Stimulated activated CD4-positive, alpha-beta T cell treated with anti-CD3 and anti-CD28 coated beads, Interleukin-12 subunit alpha, Interleukin-12 subunit beta, amount 100 ng/mL, for 24 hours (primary cell): ENCODE measurements at regions not wholly inside any gene's neighbourhood (a gene's known extent, or its start where the extent isn't known, plus 50 kb on each side); places are given as distances from the start of the nearest gene placed in this dataset.
"Not testable (repeated sequence)": the region's sequence is repeated elsewhere in the genome, so short reads cannot be mapped to it uniquely, and the experiment has no call there.

Experiments
- DNase-seq, 2 experiments: peaks; one replicate each; pipeline ENCODE4 v3.0.0-alpha.2; 2020; ENCODE audit warnings: low read depth in 2 of 2

DNA sequence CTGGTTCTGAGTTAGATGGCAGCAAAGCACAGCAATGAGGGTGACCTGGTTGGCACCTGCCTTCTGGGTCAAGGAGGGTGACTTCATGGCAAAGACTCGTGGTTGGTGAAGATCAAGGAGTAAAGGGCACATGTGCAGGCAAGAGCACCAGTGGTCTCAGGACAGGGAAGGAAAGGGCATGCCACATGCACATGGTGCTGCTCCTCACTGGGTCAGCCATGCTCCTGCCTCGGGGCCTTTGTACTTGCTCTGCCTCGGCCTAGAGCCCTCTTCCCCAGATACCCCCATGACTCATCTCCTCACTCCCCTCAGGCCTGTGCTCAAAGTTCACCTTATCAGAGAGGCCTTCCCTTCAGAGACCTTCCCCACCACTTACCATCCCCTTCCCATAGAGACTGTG is 106.7 kb upstream of the KDM7A start:
- DNase-seq = no peak

DNA sequence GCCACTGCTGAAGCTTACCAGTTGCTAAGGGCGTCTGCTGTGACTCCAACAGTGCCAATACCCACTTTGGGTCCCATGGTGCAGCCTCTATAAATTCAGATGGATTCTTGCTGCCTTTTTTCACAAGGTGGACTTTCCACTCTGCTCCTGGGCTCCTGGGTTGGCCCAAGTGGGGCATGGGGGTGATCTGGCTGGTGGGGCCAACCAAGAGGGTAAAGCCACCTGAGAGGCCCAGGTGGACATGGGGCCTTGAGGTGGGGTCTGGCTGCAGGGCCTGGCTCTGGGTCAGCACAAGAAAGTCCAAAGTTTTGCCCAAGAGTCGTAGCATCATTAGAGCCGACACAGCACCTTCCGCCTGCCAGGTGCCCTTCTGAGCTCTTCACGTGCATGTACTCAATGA is 105.2 kb upstream of the KDM7A start:
- no peak for DNase-seq

DNA sequence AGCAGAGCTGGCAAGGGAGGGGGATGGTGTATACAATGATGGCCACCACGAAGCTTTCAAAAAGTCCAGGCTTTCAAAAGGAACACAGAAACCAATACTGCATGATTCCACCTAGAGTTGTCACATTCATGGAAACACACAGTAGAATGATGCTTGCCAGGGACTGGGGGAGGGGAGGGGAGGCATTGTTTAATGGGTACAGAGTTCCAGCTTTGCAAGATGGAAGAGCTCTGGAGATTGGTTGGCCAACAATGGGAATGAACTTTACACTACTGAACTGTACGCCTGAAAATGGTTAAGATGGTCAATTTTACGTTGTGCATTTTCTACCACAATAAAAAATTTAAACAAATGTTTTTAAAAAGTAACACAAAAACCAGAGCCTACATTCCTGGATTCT is 104.5 kb upstream of the KDM7A start:
- DNase-seq = no peak

DNA sequence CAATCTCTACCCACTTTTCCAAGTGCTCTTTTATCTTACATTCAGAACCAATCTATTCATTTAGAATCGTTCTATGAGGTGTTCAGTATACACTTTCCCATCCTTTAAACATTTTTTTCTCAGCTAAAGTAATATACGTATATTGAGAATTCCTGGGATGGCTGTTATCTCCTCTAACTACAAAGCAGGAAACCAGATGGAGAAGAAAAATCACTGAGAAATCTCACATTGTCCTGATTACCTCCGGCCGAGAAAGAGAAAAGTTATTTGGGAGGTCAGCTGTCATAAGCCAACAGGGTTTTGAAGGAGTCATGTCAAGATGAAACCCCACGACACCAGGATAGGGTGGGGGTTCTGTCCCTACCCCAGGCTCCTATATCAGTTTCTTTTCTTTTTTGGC is 99.2 kb upstream of the KDM7A start:
- no peak for DNase-seq

DNA sequence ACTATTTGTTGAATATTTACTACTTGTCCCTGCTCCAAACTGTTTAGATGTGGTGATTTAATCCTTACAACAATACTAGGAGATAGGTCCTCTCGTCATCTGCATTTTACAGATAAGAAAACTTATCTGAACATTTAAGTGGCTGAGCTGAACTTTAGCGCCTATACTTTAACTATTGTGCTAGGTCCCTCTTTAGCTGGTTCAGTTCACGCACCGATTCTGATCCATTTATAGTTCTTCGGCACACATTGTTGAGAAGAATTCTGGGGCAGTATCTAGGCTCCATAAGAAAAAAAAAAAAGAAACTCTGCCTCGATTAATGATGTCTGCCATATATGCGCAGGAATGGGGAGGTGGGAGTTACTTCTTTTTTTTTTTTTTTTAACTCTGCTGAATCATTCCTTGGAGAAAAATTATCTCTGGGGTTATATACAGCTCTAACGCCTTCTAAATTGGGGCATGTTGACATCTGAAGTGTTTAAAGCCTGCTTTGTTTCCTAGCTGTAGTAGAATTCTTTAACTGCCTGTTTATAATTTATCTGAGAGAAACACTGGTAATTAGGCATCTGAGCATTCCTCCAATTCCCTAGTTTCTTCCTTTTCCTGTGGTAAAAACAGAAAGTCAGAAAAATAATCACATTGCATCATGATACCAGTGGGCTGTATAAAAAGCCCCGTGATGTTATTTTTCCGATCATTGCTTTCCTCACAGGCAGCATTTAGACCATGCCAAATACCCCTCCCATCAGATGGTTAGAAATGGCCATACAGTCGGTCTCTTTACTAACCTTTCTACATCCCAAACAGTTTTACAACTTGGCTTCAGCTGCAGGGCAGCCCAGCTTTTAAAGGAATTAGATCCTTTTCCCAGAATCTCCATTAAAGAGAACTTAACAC is 98.5 kb upstream of the KDM7A start:
- no peak for DNase-seq

DNA sequence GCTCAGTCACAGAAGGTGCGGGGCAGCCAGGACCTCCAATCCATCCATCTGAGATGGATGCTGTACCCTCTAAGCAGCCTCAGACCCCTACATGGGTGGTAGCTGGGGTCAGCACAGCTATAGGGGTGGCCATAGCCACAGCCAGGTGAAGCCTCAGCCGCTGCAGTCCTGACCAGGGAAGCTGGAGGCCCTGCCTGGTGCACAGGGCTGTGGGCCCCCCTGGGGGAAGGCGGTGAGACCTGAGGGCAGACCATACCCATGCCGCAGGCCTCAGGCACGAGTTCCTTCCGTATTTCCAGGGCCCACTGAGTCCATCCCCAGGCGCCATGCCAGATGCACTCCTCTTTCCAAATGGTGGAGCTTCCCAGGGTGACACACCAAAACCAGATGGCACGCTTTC is 96.6 kb upstream of the KDM7A start:
- no peak for DNase-seq

DNA sequence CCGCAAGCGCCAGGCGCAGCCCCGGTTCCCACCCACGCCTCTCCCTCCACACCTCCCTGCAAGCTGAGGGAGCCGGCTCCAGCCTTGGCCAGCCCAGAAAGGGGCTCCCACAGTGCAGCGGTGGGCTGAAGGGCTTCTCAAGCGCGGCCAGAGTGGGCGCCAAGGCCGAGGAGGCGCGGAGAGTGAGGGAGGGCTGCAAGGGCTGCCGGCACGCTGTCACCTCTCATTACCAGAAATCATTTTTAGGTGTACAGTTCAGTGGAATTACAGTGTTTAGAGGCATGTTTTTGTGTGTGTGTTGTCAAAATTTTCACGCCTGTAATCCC is 94.8 kb upstream of the KDM7A start:
- not testable (repeated sequence) for DNase-seq

DNA sequence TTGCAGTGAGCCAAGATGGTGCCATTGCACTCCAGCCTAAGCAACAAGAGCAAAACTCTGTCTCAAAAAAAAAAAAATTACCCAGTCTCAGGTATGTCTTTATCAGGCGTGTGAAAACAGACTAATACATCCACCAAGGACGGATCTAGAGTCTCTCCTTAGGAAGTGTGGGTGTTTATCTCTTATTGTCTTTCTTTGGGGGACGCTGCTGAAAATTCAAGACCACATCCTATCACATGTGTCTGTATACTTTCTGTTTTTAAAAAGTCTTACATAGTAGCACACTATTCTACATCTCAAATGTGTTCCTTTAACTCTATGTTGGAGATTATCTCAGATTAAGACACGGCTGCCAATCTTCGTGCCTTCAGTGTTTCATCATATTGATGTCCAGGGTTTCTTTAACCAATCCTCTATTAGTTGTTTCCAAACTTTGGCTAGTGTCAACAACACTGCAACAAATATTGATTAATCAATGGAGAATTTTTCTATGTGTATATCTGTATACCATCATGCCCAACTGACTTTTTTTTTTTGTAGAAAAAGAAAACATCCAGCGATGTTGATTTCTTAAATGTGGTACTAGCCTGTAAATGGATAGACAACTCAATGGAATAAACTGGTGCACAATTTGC is 92.3 kb upstream of the KDM7A start:
- no peak for DNase-seq

DNA sequence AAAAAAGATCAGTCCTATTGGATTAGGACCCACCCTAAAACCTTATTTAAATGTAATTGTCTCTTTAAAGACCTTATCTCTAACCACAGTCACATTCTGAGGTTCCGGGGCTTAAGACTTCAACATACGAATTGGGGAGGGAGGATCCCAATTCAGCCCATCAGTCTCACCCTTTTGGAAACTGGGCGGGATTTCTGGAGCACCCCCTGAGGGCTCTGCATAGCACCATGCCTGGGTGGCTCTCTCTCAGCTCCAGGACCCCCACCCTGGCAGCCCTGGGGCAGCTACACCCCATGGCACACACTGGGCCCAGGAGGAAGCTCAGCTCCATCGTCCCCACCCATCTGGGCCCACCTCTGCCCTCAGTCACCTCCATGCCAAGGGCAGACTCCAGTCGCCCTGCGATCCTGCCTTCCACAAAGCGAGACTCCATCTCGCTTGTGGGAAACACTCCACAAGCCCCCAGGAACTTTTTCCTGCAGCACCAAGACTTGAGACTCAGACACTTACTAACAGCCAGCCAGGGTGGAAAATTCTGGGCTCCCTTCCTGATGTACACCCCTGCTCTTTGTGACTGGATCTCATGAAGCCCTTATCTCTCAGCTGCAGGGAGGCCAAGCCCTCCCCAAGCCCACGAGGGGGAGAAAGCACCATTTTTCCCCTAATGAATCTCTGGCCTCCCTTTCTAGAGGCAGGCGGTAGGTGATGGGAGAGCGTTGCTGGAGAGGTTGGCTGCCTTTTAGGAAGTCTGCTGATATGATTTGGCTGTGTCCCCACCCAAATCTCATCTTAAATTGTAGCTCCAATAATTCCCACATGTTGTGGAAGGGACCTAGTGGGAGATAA is 90.8 kb upstream of the KDM7A start:
- DNase-seq = no peak

DNA sequence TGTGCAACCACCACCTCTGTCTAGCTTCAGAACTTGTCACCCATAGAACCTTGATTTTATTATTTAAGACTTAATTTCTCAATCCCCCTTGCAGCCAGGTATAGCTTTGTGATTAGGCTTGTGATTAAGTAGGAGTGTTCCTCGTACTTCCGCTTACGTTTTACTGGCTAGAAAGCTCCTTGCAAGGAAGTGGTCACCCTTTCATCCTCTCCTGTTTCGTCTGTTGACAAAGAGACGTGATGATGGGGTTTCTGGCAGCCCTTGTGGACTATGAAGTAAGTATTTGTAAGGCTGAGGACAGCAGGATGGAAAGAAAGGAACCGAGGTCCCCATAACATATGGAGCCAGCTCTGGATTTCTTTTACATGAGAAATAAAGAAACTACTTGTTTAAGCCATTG is 86.5 kb upstream of the KDM7A start:
- no peak for DNase-seq

DNA sequence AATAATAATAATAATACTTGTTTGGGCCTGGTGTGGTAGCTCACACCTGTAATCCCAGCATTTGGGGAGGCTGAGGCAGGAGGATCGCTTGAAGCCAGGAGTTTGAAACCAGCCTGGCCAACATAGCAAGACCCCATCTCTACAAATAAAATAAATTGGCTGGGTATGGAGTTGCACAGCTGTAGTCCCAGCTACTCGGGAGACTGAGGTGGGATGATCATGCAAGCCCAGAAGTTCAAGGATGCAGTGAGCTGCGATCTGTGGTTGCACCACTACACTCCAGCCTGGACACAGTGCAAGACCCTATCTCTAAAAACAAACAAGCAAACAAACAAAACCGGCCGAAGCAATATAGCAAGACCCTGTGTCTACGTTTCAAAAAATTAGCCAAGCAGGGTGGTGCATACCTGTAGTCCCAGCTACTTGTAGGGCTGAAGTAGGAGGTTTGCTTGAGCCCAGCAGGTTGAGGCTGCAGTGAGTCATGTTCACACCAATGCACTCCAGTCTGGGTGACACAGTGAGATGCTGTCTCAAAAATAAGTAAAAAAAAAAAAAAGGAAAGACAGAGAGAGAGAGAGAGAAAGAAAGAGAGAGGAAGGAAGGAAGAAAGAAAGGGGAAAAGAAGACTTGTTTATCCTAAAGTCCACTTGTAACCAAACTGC is 85.6 kb upstream of the KDM7A start:
- DNase-seq = no peak

DNA sequence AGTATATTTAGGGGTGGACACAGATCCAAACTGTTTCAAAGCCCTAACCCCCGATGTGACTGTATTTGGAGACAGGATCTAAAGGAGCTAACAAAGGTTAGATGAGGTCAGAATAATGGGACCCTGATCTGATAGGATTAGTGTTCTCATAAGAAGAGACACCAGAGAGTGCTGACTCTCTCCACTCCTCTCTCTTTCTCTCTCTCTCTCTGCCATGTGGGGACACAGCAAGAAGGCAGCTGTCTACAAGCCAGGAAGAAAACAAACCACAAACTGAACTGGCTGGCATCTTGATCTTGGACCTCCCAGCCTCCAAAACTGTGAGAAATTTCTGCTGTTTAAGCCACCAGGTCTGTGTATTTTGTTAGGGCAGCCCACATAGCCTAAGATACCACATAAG is 84.7 kb upstream of the KDM7A start:
- no peak for DNase-seq

DNA sequence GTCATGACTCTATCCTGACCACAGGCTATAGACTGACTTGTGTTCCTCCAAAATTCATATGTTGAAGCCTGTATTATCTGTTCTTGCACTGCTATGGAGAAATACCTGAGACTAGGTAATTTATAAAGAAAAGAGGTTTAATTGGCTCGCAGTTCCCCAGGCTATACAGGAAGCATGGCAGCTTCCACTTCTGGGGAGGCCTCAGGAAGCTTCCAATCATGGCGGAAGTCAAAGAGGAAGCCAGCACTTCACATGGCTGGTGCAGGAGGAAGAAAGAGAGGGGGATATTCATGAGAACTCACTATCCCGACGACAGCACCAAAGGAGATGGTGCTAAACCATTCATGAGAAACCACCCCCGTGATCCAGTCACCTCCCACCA is 84.3 kb upstream of the KDM7A start:
- DNase-seq = no peak

DNA sequence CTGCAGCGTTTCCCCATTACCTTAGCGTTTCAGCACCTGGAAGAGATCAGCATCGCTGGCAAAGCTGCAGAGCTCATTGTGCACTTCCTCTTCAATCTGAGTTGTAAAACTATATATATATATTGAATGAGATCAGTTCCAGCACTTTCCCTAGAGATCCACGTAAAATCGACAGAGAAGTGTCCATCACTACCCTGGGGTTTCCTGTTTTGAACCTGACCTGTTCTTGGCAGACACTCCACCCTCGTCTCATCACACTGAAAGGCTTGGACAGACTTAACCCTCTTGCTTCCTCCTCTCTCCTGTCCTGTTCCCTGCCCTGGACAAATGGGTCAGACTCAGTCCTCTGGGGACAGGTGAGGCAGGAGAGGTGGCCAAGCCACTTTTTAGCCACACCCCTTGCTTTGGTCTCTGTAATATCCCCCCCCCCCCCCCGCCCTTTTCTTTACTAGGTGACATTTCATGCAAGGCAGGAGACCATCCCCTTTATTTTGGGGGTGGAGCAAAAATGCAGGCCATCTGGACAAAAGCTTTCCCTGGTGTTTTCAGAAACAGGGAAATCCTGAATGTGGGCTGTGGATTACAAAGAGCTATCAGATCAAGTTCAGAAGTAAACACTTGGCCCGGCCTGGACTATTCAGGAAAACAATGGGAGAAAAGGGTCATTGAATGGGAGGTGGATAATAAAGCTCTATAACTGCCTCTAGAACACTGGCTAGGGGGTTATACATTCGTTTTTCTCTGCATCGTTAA is 83.7 kb upstream of the KDM7A start:
- no peak for DNase-seq

DNA sequence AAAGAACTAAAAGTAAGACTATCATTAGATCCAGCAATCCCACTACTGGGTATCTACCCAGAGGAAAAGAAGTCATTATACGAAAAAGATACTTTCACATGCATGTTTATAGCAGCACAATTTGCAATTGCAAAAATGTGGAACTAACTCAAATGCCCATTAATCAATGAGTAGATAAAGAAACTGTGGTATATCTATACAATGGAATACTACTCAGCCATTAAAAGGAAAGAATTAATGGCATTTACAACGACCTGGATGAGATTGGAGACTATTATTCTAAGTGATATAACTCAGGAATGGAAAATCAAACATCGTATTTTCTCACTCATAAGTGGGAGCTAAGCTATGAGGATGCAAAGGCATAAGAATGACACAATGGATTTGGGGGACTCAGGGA is 80.5 kb upstream of the KDM7A start:
- DNase-seq = not testable (repeated sequence)

DNA sequence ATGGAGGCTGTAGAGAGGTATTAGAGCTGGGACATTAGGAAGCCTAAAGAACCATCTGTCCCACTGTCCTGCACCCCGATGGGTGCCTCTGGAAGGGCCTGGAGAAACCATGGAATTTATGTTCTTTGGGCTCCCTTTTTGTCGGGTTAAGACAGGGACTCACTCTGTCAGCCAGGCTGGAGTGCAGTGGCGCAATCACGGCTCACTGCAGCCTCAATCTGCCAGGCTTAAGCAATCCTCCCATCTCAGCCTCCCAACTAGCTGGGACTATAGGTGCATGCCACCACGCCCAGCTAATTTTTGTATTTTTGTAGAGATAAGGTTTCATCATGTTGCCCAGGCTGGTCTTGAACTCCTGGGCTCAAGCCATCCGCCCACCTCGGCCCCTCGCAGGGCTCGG is 78.2 kb upstream of the KDM7A start:
- DNase-seq = not testable (repeated sequence)

DNA sequence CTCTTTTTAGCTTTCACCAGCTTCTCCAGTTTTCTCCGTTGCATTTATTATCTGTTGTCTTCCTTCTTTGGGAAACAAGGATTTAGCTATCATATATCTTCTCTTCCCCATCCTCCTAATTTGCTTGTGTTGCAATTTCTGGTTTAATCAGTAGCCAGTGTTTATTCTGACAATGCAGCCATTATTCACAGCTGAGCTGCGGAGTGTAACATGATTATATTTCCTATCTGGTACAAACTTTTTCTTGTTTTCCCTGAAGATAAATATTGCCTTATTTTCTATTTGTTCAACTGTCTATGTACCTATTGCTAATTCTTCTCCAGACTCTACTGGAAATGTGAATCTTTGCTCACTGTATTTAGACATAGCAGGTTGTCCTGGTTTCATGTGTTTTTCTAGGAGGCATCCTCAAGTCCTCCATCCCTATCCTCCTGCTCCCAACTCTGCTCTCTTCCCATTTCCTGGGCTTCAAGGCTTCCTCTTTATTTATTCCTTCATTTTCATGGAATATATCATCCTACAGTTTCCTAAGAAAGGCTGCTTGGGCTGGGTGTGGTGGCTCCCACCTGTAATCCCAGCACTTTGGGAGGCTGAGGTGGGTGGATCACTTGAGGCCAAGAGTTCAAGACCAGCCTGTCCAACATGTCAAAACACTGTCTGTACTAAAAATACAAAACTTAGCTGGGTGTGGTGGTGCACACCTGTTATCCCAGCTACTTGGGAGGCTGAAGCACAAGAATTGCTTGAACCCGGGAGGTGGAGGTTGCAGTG is 72.4 kb upstream of the KDM7A start:
- DNase-seq = no peak

DNA sequence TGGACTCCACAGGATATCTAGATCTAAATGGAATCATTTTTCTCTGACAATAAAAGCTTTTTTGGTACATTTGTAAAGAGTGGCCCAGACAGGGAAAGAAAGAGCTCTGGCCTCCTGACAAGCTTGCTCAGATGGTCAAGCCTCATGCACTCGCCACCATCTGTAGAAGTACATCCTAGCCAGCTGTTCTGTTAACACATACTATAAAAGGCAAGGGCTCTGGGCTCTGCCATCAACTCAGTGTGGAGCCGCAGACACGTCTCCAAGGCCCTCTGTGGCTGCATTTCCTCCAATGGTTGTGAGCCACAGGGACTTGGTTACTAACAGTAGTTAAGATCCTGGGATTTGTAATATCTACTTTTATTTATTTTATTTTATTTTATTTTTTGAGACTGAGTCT is 70.8 kb upstream of the KDM7A start:
- DNase-seq = no peak

DNA sequence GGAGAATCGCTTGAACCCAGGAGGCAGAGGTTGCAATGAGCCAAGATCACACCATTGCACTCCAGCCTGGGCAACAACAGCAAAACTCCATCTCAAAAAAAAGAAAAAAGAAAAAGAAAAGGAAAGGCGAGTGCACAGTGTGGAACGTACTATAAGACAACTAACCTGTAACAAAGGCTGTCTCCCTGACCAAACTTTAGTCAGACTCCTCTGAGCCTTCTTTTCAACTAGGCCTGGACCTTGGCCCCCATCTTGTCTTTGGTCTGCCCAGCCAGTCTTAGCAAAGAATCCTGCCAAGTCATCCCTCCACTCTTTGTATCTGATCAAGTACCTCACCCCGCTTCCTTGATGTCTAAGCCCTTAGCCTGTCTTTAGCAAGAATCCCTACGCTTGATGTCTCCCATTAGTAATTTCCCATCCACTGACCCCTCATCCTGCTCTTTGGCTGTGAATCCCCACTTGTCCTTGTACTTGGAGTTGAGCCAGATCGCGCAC is 68.9 kb upstream of the KDM7A start:
- no peak for DNase-seq
